ENCODE measurements at regions not wholly inside any gene's neighbourhood (a gene's known extent, or its start where the extent isn't known, plus 50 kb on each side); places are given as distances from the start of the nearest gene placed in this dataset.

DNA sequence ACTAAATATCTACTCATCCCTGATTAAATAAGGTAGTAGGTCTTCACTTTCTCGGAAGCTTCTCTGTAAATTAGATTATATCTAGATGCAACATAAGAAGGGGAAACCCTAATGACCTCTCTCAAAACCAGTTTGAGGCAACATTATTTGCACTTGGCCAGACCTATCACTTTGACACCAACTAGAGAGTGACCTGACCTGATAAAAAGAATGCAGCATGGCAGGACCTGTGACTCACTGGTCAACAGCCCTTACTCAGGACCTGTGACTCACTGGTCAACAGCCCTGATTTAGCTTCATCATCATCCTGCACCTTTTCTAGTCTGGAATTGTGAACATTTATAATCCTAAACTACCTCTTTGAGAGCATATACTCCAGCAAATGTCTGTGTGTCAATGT is 1957.7 kb upstream of the CELF4 start:
- peaks cover 3% of the 10 kb centered on the region for H3K9me3 ChIP-seq (ENCODE audit: control insufficient read depth, insufficient read depth, low read length)
- WGBS (ENCODE audit: insufficient coverage), result no CpG with 5 or more reads among the region's 1 CpG
- Mint-ChIP-seq H3K27me3 (ENCODE audit: low read depth in 2 of 2) (no peaks in the 10 kb centered on the region), H3K4me3 (no peak overlapping the region), H3K27ac (no peak overlapping the region), H3K36me3 (no peaks in the 10 kb centered on the region), H3K9me3 (peaks cover 8 to 9% of the 10 kb centered on the region in 2 donors), H3K4me1 (no peaks in the 10 kb centered on the region)
- H3K27me3 ChIP-seq (ENCODE audit: control insufficient read depth, insufficient read depth, low read length), result no peaks in the 10 kb centered on the region
- no peaks in the 10 kb centered on the region for H3K4me1 ChIP-seq (ENCODE audit: control insufficient read depth, insufficient read depth, low read length)
- H3K27ac ChIP-seq (ENCODE audit: low read length), result no peak overlapping the region
- ATAC-seq (no peak), DNase-seq (no peak)
- intact Hi-C loops (cut with micrococcal nuclease), result no loop called here
- TF ChIP-seq, protein P1, sequence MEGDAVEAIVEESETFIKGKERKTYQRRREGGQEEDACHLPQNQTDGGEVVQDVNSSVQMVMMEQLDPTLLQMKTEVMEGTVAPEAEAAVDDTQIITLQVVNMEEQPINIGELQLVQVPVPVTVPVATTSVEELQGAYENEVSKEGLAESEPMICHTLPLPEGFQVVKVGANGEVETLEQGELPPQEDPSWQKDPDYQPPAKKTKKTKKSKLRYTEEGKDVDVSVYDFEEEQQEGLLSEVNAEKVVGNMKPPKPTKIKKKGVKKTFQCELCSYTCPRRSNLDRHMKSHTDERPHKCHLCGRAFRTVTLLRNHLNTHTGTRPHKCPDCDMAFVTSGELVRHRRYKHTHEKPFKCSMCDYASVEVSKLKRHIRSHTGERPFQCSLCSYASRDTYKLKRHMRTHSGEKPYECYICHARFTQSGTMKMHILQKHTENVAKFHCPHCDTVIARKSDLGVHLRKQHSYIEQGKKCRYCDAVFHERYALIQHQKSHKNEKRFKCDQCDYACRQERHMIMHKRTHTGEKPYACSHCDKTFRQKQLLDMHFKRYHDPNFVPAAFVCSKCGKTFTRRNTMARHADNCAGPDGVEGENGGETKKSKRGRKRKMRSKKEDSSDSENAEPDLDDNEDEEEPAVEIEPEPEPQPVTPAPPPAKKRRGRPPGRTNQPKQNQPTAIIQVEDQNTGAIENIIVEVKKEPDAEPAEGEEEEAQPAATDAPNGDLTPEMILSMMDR (IDR thresholded peaks at IDR 0.05), result no peak
- no peak overlapping the region for H3K4me3 ChIP-seq (ENCODE audit: low read length)
- no peaks in the 10 kb centered on the region for H3K36me3 ChIP-seq (ENCODE audit: control insufficient read depth, insufficient read depth, low read length)

DNA sequence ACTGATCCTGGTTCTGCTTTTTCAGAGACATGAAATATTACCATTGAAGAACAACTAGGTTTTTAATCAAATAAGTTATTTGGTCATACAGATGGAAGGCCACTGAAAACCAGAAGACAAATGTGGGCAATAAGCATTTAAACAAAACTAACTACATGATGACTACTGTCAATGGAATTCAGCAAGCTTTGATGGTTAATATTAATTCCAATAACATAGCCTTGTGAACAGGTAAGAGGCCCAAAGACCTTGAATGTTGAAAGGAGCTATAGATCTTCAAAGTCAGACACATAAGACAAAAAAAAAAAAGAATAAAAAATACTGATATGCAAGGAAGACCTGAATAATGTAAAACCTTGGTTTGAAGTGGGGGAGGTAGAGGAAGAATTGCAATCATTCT is 1955.6 kb upstream of the CELF4 start:
- Histone ChIP-seq H3K27me3 (ENCODE audit: control insufficient read depth, insufficient read depth, low read length) (no peaks in the 10 kb centered on the region), H3K27ac (ENCODE audit: low read length) (no peak overlapping the region), H3K36me3 (ENCODE audit: control insufficient read depth, insufficient read depth, low read length) (no peaks in the 10 kb centered on the region), H3K4me1 (ENCODE audit: control insufficient read depth, insufficient read depth, low read length) (no peaks in the 10 kb centered on the region), H3K4me3 (ENCODE audit: low read length) (no peak overlapping the region), H3K9me3 (ENCODE audit: control insufficient read depth, insufficient read depth, low read length) (peaks cover 3% of the 10 kb centered on the region)
- Mint-ChIP-seq H3K4me3 (no peak overlapping the region), H3K27me3 (ENCODE audit: low read depth in 2 of 2) (no peaks in the 10 kb centered on the region), H3K4me1 (no peaks in the 10 kb centered on the region), H3K9me3 (peaks cover 6 to 9% of the 10 kb centered on the region in 2 donors), H3K27ac (no peak overlapping the region), H3K36me3 (no peaks in the 10 kb centered on the region)
- DNase-seq (no peak), ATAC-seq (no peak)
- intact Hi-C loops (cut with micrococcal nuclease), result no loop called here
- TF ChIP-seq, protein P1 (IDR thresholded peaks at IDR 0.05), result no peak

DNA sequence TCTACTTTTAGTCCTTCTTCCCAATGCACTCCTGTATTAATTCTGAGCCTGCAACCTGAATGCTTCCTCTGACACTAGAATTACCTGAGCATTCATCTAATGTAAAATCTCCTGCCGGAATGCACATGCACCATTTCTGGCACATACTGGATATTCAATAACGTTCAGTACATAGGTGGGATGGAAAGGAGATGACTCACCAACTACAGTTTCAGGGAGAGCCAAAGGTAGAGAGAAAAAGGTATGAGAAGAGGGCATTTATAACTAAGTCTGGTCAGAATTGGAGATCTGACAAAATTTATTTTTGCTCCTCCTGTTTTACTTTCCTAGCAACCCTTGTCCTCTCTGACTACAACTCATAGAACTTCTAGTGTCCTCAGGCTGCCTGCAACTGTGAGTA is 1954.1 kb upstream of the CELF4 start:
- peaks cover 6 to 9% of the 10 kb centered on the region in 2 donors for H3K9me3 Mint-ChIP-seq
- no peaks in the 10 kb centered on the region for H3K4me1 Mint-ChIP-seq
- WGBS (ENCODE audit: insufficient coverage), result 82% methylated on average over 2 of the region's 2 CpGs
- ATAC-seq, result no peak
- intact Hi-C loops (cut with micrococcal nuclease), result no loop called here
- H3K27me3 Mint-ChIP-seq (ENCODE audit: low read depth in 2 of 2), result no peaks in the 10 kb centered on the region
- no peak overlapping the region for H3K27ac Mint-ChIP-seq
- H3K36me3 Mint-ChIP-seq, result no peaks in the 10 kb centered on the region
- Histone ChIP-seq H3K9me3 (ENCODE audit: control insufficient read depth, insufficient read depth, low read length) (peaks cover 3% of the 10 kb centered on the region), H3K27ac (ENCODE audit: low read length) (no peak overlapping the region), H3K4me1 (ENCODE audit: control insufficient read depth, insufficient read depth, low read length) (no peaks in the 10 kb centered on the region), H3K36me3 (ENCODE audit: control insufficient read depth, insufficient read depth, low read length) (no peaks in the 10 kb centered on the region), H3K27me3 (ENCODE audit: control insufficient read depth, insufficient read depth, low read length) (no peaks in the 10 kb centered on the region), H3K4me3 (ENCODE audit: low read length) (no peak overlapping the region)
- DNase-seq, result no peak
- TF ChIP-seq, protein P1 (IDR thresholded peaks at IDR 0.05), result no peak
- H3K4me3 Mint-ChIP-seq, result no peak overlapping the region

DNA sequence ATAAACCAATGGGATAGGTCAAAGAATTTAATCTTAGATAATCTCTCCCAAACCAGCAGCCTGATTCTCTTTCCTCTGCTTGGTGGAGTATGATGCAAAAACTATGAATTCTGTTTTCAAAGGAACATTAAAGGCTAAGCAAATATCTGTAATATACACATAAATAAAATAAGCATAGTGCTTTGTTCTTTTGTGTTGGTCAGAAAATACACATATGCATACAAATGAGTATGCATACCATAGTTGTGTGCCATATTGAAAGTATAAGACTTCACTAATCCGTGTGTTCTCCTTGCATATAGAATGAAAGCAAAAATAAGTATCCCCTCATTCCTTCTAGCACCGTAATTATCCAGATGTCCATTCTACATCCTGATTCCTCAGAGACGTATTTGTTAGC is 1949.7 kb upstream of the CELF4 start:
- no peak for DNase-seq
- WGBS (ENCODE audit: insufficient coverage), result 83% methylated on average over 1 of the region's 3 CpGs
- intact Hi-C loops (cut with micrococcal nuclease), result no loop called here

More for the DNA sequence above, 1949.7 kb upstream of the CELF4 start:
- H3K4me1 ChIP-seq (ENCODE audit: control insufficient read depth, insufficient read depth, low read length), result no peaks in the 10 kb centered on the region
- H3K4me3 ChIP-seq (ENCODE audit: low read length), result no peak overlapping the region
- ATAC-seq, result no peak
- H3K27me3 Mint-ChIP-seq (ENCODE audit: low read depth in 2 of 2), result no peaks in the 10 kb centered on the region
- no peaks in the 10 kb centered on the region for H3K4me1 Mint-ChIP-seq
- peaks cover 13% of the 10 kb centered on the region in 2 donors for H3K9me3 Mint-ChIP-seq
- no peaks in the 10 kb centered on the region for H3K36me3 ChIP-seq (ENCODE audit: control insufficient read depth, insufficient read depth, low read length)
- TF ChIP-seq, protein P1 (IDR thresholded peaks at IDR 0.05), result no peak
- no peaks in the 10 kb centered on the region for H3K36me3 Mint-ChIP-seq
- peaks cover 3% of the 10 kb centered on the region for H3K9me3 ChIP-seq (ENCODE audit: control insufficient read depth, insufficient read depth, low read length)
- H3K27me3 ChIP-seq (ENCODE audit: control insufficient read depth, insufficient read depth, low read length), result no peaks in the 10 kb centered on the region
- no peak overlapping the region for H3K27ac ChIP-seq (ENCODE audit: low read length)
- H3K4me3 Mint-ChIP-seq, result no peak overlapping the region
- no peak overlapping the region for H3K27ac Mint-ChIP-seq
